Duodenal mucosa (tissue), 2 donors: ENCODE measurements at regions not wholly inside any gene's neighbourhood (a gene's known extent, or its start where the extent isn't known, plus 50 kb on each side); places are given as distances from the start of the nearest gene placed in this dataset.

Source experiments
- H3K27ac ChIP-seq: one replicate; pipeline ENCODE4 v1.7.0; 2013; ENCODE audit warnings: low read depth, low read length
- H3K27me3 ChIP-seq, 2 donors: one replicate each; pipeline ENCODE4 v1.7.0; 2013; ENCODE audit warnings: low read length in 2 of 2, control low read depth in 1 of 2; ENCODE audit not compliant: insufficient read depth in 2 of 2, control insufficient read depth in 1 of 2
- H3K36me3 ChIP-seq, 2 donors: one replicate each; pipeline ENCODE4 v1.7.0; 2013; ENCODE audit warnings: low read length in 2 of 2, control low read depth in 1 of 2; ENCODE audit not compliant: insufficient read depth in 2 of 2, control insufficient read depth in 1 of 2
- H3K4me1 ChIP-seq, 2 donors: one replicate each; pipeline ENCODE4 v1.7.0; 2013; ENCODE audit warnings: low read length in 2 of 2, control low read depth in 1 of 2; ENCODE audit not compliant: insufficient read depth in 2 of 2, control insufficient read depth in 1 of 2
- H3K4me3 ChIP-seq, 2 donors: one replicate each; pipeline ENCODE4 v1.7.0; 2013; ENCODE audit warnings: low read length in 2 of 2, low read depth in 1 of 2
- H3K9ac ChIP-seq, 2 donors: one replicate each; pipeline ENCODE4 v1.7.0; 2013; ENCODE audit warnings: low read length in 2 of 2, low read depth in 1 of 2
- H3K9me3 ChIP-seq, 2 donors: one replicate each; pipeline ENCODE4 v1.7.0; 2013; ENCODE audit warnings: low read length in 2 of 2, control low read depth in 1 of 2; ENCODE audit not compliant: control insufficient read depth in 1 of 2

DNA sequence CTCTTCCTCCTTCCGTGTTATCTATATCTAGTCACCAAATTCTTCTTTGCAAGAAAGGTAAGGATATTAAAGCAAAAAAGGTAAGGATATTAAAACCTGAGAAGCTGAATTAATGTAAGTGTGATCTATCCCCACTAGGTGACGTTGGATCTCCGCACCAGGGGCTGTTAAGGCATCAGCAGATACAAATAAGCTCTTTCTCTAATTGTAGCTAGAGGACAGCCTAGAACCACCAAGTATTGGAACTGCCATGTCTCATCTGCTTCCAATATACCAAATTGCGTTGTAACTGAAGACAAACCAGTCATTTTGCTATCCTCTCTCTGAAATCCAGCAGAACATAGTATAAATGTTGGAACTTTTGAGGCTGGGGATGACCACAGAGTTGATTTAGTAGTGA is 471.2 kb upstream of the TGFBR2 start:
- Histone ChIP-seq H3K36me3 (no peaks in the 10 kb centered on the region), H3K27ac (no peak overlapping the region), H3K4me1 (no peaks in the 10 kb centered on the region), H3K9me3 (no peaks in the 10 kb centered on the region), H3K9ac (no peak overlapping the region), H3K4me3 (no peak overlapping the region), H3K27me3 (no peaks in the 10 kb centered on the region)

- Histone ChIP-seq H3K36me3 (no peaks in the 10 kb centered on the region), H3K4me1 (no peaks in the 10 kb centered on the region), H3K9me3 (no peaks in the 10 kb centered on the region), H3K4me3 (no peak overlapping the region), H3K27me3 (no peaks in the 10 kb centered on the region), H3K27ac (no peak overlapping the region), H3K9ac (no peak overlapping the region)
Observed at GRCh38 chr3:30139283-30139682, 467.1 kb upstream of the TGFBR2 start.

DNA sequence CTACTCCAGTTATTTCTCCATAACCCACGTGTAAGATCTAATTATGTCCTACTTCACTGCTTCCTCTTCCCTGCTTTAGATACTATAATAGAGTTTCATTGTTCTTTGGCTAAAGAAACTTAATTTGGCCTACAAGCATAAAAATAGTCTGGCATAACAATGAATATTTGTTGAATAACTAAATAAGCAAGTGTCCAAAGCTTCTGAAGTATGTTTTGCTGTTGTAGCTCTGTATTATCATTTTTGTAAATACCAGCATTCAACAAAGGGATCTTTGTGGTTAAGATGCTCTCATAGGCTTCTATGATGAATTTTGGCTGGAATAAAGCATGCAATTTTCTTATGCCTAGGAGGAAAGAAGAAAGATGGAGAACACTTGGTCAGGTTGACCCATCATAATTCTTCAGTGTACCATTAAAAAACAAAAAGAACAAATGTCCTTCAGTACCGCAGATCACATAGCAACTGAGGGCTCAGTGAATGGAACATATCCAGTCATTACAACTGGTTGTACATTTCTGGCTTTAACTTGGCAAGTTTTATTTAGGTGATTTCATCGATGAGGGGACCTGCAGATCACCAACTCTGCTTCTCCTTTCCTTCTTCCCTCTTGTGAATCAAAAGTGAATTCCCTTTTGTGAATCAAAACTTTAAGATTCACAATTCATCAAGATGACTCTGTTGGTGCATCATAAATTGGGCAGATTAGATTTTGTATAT is 465.9 kb upstream of the TGFBR2 start:
- no peak overlapping the region for H3K4me3 ChIP-seq
- H3K27ac ChIP-seq: no peak overlapping the region
- H3K9me3 ChIP-seq: no peaks in the 10 kb centered on the region
- H3K4me1 ChIP-seq: no peaks in the 10 kb centered on the region
- no peaks in the 10 kb centered on the region for H3K27me3 ChIP-seq
- no peaks in the 10 kb centered on the region for H3K36me3 ChIP-seq
- H3K9ac ChIP-seq: no peak overlapping the region

DNA sequence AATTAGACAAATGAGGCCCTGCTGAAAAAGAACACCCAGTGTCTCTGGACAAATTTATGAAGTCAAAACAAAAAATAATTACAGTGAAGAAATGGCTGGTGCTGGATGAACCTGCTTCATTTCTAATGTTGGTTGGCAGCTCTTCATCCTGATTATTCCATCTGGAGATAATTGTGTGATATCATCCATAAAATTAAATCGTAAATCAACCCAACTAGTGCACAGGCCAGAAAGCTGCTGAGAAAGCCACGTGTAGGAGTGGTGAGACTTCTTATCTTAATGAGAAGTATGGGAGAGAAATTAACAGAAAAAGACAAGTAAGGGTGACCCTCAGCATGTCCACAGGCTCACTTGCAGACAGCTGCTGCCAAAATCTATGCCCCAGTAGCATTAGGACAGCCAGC is 465.2 kb upstream of the TGFBR2 start:
- no peak overlapping the region for H3K27ac ChIP-seq
- H3K9me3 ChIP-seq: no peaks in the 10 kb centered on the region

DNA sequence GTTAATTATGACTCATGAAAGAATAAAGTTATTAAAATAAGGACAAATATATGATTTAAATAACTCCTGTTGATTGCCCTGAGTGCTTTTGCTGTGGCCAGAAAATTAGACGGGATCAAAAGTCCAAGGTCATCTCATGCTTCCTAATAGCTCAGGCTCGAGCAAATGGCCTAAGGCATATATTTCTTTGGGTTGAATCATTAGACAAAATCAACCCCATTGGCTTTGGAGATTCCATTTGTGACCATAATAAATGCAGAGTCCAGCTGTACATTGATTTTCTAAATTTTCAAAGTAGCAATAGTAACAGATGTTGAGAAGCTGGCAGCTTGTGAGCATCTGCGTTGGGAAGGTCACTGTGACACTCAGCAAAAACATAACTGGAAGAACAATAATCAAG is 464.5 kb upstream of the TGFBR2 start:
- no peaks in the 10 kb centered on the region for H3K36me3 ChIP-seq
- no peak overlapping the region for H3K9ac ChIP-seq
- no peaks in the 10 kb centered on the region for H3K4me1 ChIP-seq
- no peak overlapping the region for H3K27ac ChIP-seq
- H3K4me3 ChIP-seq: no peak overlapping the region
- H3K27me3 ChIP-seq: no peaks in the 10 kb centered on the region
- H3K9me3 ChIP-seq: no peaks in the 10 kb centered on the region

More for the DNA sequence above, 465.2 kb upstream of the TGFBR2 start:
- no peak overlapping the region for H3K9ac ChIP-seq
- no peak overlapping the region for H3K4me3 ChIP-seq
- H3K27me3 ChIP-seq: no peaks in the 10 kb centered on the region
- H3K36me3 ChIP-seq: no peaks in the 10 kb centered on the region
- H3K4me1 ChIP-seq: no peaks in the 10 kb centered on the region

DNA sequence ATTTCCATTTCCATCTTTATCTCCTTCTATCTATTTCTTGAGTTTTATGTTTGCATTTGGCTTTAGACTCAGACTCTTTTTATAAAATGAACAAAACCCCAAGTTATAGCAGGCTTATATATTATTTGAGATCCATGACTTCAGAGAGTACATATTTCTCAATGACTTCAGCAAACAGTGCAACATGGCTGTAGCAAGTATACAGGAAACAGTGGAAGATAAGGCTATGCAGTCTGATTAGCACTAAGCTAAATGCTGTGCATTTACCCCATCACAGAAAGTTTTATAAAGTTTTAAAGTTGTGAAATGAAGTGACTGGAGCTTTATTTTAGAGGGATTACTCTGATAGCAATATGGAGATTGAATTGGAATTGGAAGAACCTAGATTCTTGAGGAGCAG is 463.5 kb upstream of the TGFBR2 start:
- no peak overlapping the region for H3K4me3 ChIP-seq
- no peak overlapping the region for H3K9ac ChIP-seq
- H3K9me3 ChIP-seq: no peaks in the 10 kb centered on the region
- no peaks in the 10 kb centered on the region for H3K27me3 ChIP-seq
- H3K4me1 ChIP-seq: no peaks in the 10 kb centered on the region
- no peak overlapping the region for H3K27ac ChIP-seq
- H3K36me3 ChIP-seq: no peaks in the 10 kb centered on the region

- Histone ChIP-seq H3K4me3 (no peak overlapping the region), H3K36me3 (no peaks in the 10 kb centered on the region), H3K27me3 (no peaks in the 10 kb centered on the region), H3K27ac (no peak overlapping the region), H3K4me1 (no peaks in the 10 kb centered on the region), H3K9ac (no peak overlapping the region), H3K9me3 (no peaks in the 10 kb centered on the region)
Observed at GRCh38 chr3:30145281-30145680, 461.1 kb upstream of the TGFBR2 start.

- no peaks in the 10 kb centered on the region for H3K9me3 ChIP-seq
- H3K4me1 ChIP-seq: no peaks in the 10 kb centered on the region
- H3K4me3 ChIP-seq: no peak overlapping the region
- H3K27ac ChIP-seq: no peak overlapping the region
- no peaks in the 10 kb centered on the region for H3K27me3 ChIP-seq
- no peaks in the 10 kb centered on the region for H3K36me3 ChIP-seq
- H3K9ac ChIP-seq: no peak overlapping the region
Observed at GRCh38 chr3:30146978-30147377, 459.4 kb upstream of the TGFBR2 start.

DNA sequence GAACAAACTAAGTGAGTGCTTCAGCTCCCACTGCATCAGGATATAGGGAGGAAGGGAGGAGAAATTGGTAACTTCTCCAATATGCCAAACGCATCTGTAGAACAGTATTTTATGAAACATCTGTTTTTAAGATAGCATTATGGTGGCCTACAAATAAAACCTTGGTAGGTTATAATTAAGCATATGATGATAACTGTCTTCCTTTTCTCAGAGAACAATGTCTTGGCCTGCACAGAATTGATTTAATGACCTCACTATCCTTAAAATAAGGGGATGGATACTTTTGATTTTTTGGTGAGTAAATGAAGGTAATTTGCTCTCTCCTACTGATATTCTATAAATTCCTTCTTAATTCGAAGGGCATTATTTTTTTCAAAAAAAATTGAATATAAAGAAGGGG is 451.5 kb upstream of the TGFBR2 start:
- Histone ChIP-seq H3K4me3 (no peak overlapping the region), H3K4me1 (no peaks in the 10 kb centered on the region), H3K36me3 (no peaks in the 10 kb centered on the region), H3K27ac (no peak overlapping the region), H3K9ac (no peak overlapping the region), H3K27me3 (no peaks in the 10 kb centered on the region), H3K9me3 (no peaks in the 10 kb centered on the region)

- Histone ChIP-seq H3K36me3 (no peaks in the 10 kb centered on the region), H3K4me1 (no peaks in the 10 kb centered on the region), H3K4me3 (no peak overlapping the region), H3K27ac (no peak overlapping the region), H3K9me3 (no peaks in the 10 kb centered on the region), H3K27me3 (no peaks in the 10 kb centered on the region), H3K9ac (no peak overlapping the region)
Observed at GRCh38 chr3:30155755-30156154, 450.6 kb upstream of the TGFBR2 start.
